H1 (cell line): ENCODE measurements at regions not wholly inside any gene's neighbourhood (a gene's known extent, or its start where the extent isn't known, plus 50 kb on each side); places are given as distances from the start of the nearest gene placed in this dataset.

Experiments
- CTCF ChIA-PET: fragments of 300-600 bp; sonication (Branson Sonifier 250); formaldehyde crosslinking; loops from one replicate; lab custom pipeline; 2021; ENCODE audit not compliant: partially characterized antibody; lab: Charles Lee
- POLR2A ChIA-PET: fragments of 300-600 bp; sonication (Branson Sonifier 250); formaldehyde crosslinking; loops from one replicate; lab custom pipeline; 2021; ENCODE audit warnings: inconsistent platforms; ENCODE audit not compliant: partially characterized antibody; lab: Charles Lee
- DNase-seq, 2 experiments: peaks; one replicate each; pipeline versions ENCODE4 v3.0.0 to v3.0.0-alpha.2; 2010 to 2022; ENCODE audit warnings: low spot score in 2 of 2, low read depth in 1 of 2, mixed read lengths in 1 of 2
- FAIRE-seq: peaks from 2 replicates; lab custom pipeline; 2011; peaks lifted over from hg19 to GRCh38; lab: Jason Lieb, UNC
- H2AFZ ChIP-seq: 2 replicates; pipeline ENCODE4 v1.8.1; 2012; ENCODE audit warnings: low read length, inconsistent platforms
- H2AK5ac ChIP-seq: 2 replicates; pipeline ENCODE4 v1.6.1; 2013; ENCODE audit warnings: low read depth, low read length
- H2BK120ac ChIP-seq: replicated peaks from 2 replicates; pipeline ENCODE3; 2013; ENCODE audit warnings: low read depth, low read length, inconsistent platforms
- H2BK12ac ChIP-seq: 2 replicates; pipeline ENCODE4 v1.6.1; 2013; ENCODE audit warnings: low read depth, low read length
- H2BK15ac ChIP-seq: 2 replicates; pipeline ENCODE4 v1.6.1; 2013; ENCODE audit warnings: low read length
- H2BK20ac ChIP-seq: 2 replicates; pipeline ENCODE4 v1.6.1; 2013; ENCODE audit warnings: low read length
- H2BK5ac ChIP-seq: 2 replicates; pipeline ENCODE4 v1.6.1; 2013; ENCODE audit warnings: low read depth, low read length
- H3K14ac ChIP-seq: 2 replicates; pipeline ENCODE4 v1.6.1; 2013; ENCODE audit warnings: inconsistent platforms; ENCODE audit not compliant: insufficient read length
- H3K18ac ChIP-seq: 2 replicates; pipeline ENCODE4 v1.6.1; 2013; ENCODE audit warnings: low read length; ENCODE audit errors: extremely low read depth
- H3K23ac ChIP-seq: 2 replicates; pipeline ENCODE4 v1.6.1; 2013; ENCODE audit warnings: inconsistent platforms; ENCODE audit not compliant: insufficient read length
- H3K23me2 ChIP-seq: 2 replicates; pipeline ENCODE4 v1.6.1; 2013; ENCODE audit warnings: low read depth, low read length
- H3K27ac ChIP-seq: 2 replicates; pipeline ENCODE4 v1.6.1; 2011; ENCODE audit warnings: low read depth, low read length, inconsistent platforms
- H3K27me3 ChIP-seq, 4 experiments: replicated peaks in 1 of 4; 1 replicate in 1 of 4; 2 replicates in 3 of 4; pipeline versions ENCODE4 v1.6.1 to v1.8.1; 2011 to 2013; ENCODE audit warnings: low read length in 3 of 4, mild to moderate bottlenecking in 3 of 4, inconsistent platforms in 2 of 4, mixed read lengths in 2 of 4, moderate library complexity in 1 of 4; ENCODE audit not compliant: control insufficient read depth in 3 of 4, insufficient read depth in 3 of 4; ENCODE audit errors: extremely low read depth in 1 of 4
- H3K36me3 ChIP-seq, 4 experiments: 2 replicates each; pipeline versions ENCODE4 v1.6.1 to v1.8.1; 2011 to 2013; ENCODE audit warnings: mild to moderate bottlenecking in 4 of 4, low read length in 3 of 4, moderate library complexity in 2 of 4, control low read depth in 1 of 4, inconsistent platforms in 1 of 4; ENCODE audit not compliant: insufficient read depth in 4 of 4, control insufficient read depth in 2 of 4
- H3K4ac ChIP-seq: replicated peaks from 2 replicates; pipeline ENCODE3; 2013; ENCODE audit warnings: low read length, low read depth, mixed read lengths, inconsistent platforms; ENCODE audit not compliant: insufficient read length
- H3K4me1 ChIP-seq, 4 experiments: replicated peaks in 1 of 4; 1 replicate in 1 of 4; 2 replicates in 3 of 4; pipeline versions ENCODE4 v1.6.1 to v1.8.1; 2011 to 2013; ENCODE audit warnings: low read length in 3 of 4, inconsistent platforms in 2 of 4, mixed read lengths in 1 of 4; ENCODE audit not compliant: insufficient read depth in 4 of 4, control insufficient read depth in 3 of 4
- H3K4me2 ChIP-seq, 2 experiments: 2 replicates each; pipeline versions ENCODE4 v1.6.1 to v1.8.1; 2011 to 2013; ENCODE audit warnings: low read depth in 2 of 2, low read length in 2 of 2, control low read depth in 1 of 2, inconsistent platforms in 1 of 2, mild to moderate bottlenecking in 1 of 2; ENCODE audit not compliant: insufficient read depth in 1 of 2
- H3K4me3 ChIP-seq, 4 experiments: fragments of 200-600, 300-600 bp in 1 of 4; sonication (generic), shearing (Covaris generic), sonication (Bioruptor Twin) in 1 of 4; 2 replicates each; pipeline versions ENCODE4 v1.5.1 to v1.8.1; 2011 to 2016; ENCODE audit warnings: low read length in 4 of 4, low read depth in 3 of 4, control low read depth in 2 of 4, inconsistent platforms in 2 of 4, mild to moderate bottlenecking in 2 of 4, mixed read lengths in 1 of 4, moderate library complexity in 1 of 4; ENCODE audit not compliant: insufficient read depth in 2 of 4; ENCODE audit errors: extremely low read depth in 1 of 4
- H3K56ac ChIP-seq: replicated peaks from 2 replicates; pipeline ENCODE3; 2013; ENCODE audit warnings: low read depth, mild to moderate bottlenecking, mixed read lengths, low read length, inconsistent platforms; ENCODE audit not compliant: insufficient read length
- H3K79me1 ChIP-seq: 2 replicates; pipeline ENCODE4 v1.6.1; 2013; ENCODE audit warnings: low read depth, low read length, control low read depth
- H3K79me2 ChIP-seq, 2 experiments: 2 replicates each; pipeline versions ENCODE4 v1.6.1 to v1.8.1; 2012 to 2013; ENCODE audit warnings: low read length in 2 of 2, mild to moderate bottlenecking in 2 of 2, inconsistent platforms in 1 of 2; ENCODE audit not compliant: insufficient read depth in 2 of 2, control insufficient read depth in 1 of 2
- H3K9ac ChIP-seq, 4 experiments: replicated peaks in 1 of 4; 1 replicate in 1 of 4; 2 replicates in 3 of 4; pipeline versions ENCODE4 v1.6.1 to v1.8.1; 2011 to 2013; ENCODE audit warnings: low read depth in 3 of 4, low read length in 3 of 4, control low read depth in 2 of 4, mild to moderate bottlenecking in 2 of 4, moderate library complexity in 2 of 4, inconsistent platforms in 1 of 4; ENCODE audit errors: extremely low read depth in 1 of 4
- H3K9me3 ChIP-seq, 2 experiments: 2 replicates each; pipeline versions ENCODE4 v1.6.1 to v1.8.1; 2012 to 2013; ENCODE audit warnings: mild to moderate bottlenecking in 2 of 2, moderate library complexity in 2 of 2, control low read depth in 1 of 2, inconsistent platforms in 1 of 2, low read depth in 1 of 2, low read length in 1 of 2, mixed read lengths in 1 of 2; ENCODE audit not compliant: insufficient read depth in 2 of 2
- H4K20me1 ChIP-seq, 2 experiments: replicated peaks in 1 of 2; 2 replicates each; pipeline versions ENCODE3 to v1.8.1; 2011 to 2013; ENCODE audit warnings: inconsistent platforms in 2 of 2, low read length in 2 of 2, mild to moderate bottlenecking in 1 of 2; ENCODE audit not compliant: insufficient read depth in 2 of 2, control insufficient read depth in 1 of 2
- H4K5ac ChIP-seq: 2 replicates; pipeline ENCODE4 v1.6.1; 2013; ENCODE audit warnings: low read length, low read depth, mixed read lengths, inconsistent platforms; ENCODE audit not compliant: insufficient read length
- H4K8ac ChIP-seq: 2 replicates; pipeline ENCODE4 v1.8.0; 2013; ENCODE audit warnings: mild to moderate bottlenecking, moderate library complexity, low read length, inconsistent platforms; ENCODE audit not compliant: insufficient read depth; ENCODE audit errors: extremely low read depth
- H4K91ac ChIP-seq: replicated peaks from 2 replicates; pipeline ENCODE3; 2013; ENCODE audit warnings: low read length, mixed read lengths, inconsistent platforms; ENCODE audit not compliant: insufficient read length
- BACH1 ChIP-seq: IDR thresholded peaks from 2 replicates; pipeline ENCODE4 v1.6.1; 2012; ENCODE audit warnings: low read length, improper control_type of control experiment
- FOSL1 ChIP-seq: IDR thresholded peaks from 2 replicates; pipeline ENCODE4 v1.6.1; 2011; ENCODE audit warnings: mild to moderate bottlenecking, low read depth, low read length, moderate library complexity; ENCODE audit not compliant: insufficient read depth
- JUN ChIP-seq: IDR thresholded peaks from 2 replicates; pipeline ENCODE4 v1.6.1; 2011; ENCODE audit warnings: low read depth, mild to moderate bottlenecking, improper control_type of control experiment, low read length
- KDM4A ChIP-seq: IDR thresholded peaks from one replicate; pipeline ENCODE4 v1.7.1; 2012; ENCODE audit warnings: low read depth, mild to moderate bottlenecking, moderate library complexity, low read length, inconsistent platforms; ENCODE audit not compliant: severe bottlenecking
- MAX ChIP-seq: IDR thresholded peaks from 2 replicates; pipeline ENCODE4 v1.6.1; 2012; ENCODE audit warnings: inconsistent platforms
- POU5F1 ChIP-seq: IDR thresholded peaks from 2 replicates; pipeline ENCODE4 v1.6.1; 2011; ENCODE audit warnings: low read depth, mild to moderate bottlenecking, low read length, moderate library complexity
- RBBP5 ChIP-seq: IDR thresholded peaks from 2 replicates; pipeline ENCODE4 v1.7.1; 2012; ENCODE audit warnings: low read depth, mild to moderate bottlenecking, inconsistent platforms, low read length, moderate library complexity, borderline replicate concordance
- RFX5 ChIP-seq: IDR thresholded peaks from 2 replicates; pipeline ENCODE4 v1.6.1; 2011; ENCODE audit warnings: low read depth, low read length, improper control_type of control experiment, borderline replicate concordance
- SP1 ChIP-seq: IDR thresholded peaks from 2 replicates; pipeline ENCODE4 v1.6.1; 2011; ENCODE audit warnings: low read depth, low read length
- SRF ChIP-seq: IDR thresholded peaks from 2 replicates; pipeline ENCODE4 v1.6.1; 2011; ENCODE audit warnings: mild to moderate bottlenecking, low read depth, low read length, moderate library complexity
- TEAD4 ChIP-seq: IDR thresholded peaks from 2 replicates; pipeline ENCODE4 v1.6.1; 2012; ENCODE audit warnings: low read depth, low read length, inconsistent platforms, mixed read lengths
- WGBS, 2 experiments: shearing (Covaris generic) in 1 of 2; methylation state at CpG; one replicate each; pipeline versions ENCODE4 v1.1.6 to v1.1.7; 2013 to 2015; ENCODE audit warnings: low lambda C conversion rate in 2 of 2, mixed read lengths in 2 of 2, inconsistent platforms in 1 of 2, low coverage in 1 of 2, missing lambda C conversion rate in 1 of 2; ENCODE audit not compliant: insufficient replicate concordance in 2 of 2, insufficient coverage in 1 of 2, insufficient read length in 1 of 2; ENCODE audit errors: extremely low coverage in 1 of 2, missing lambda C conversion rate in 1 of 2; 5-methylcytosine and 5-hydroxymethylcytosine counted together

GRCh38 chr9:4365055-4365454 lies 65.2 kb upstream of the GLIS3 start:
- Histone ChIP-seq H3K18ac (no peak overlapping the region), H3K23me2 (no peaks in the 10 kb centered on the region), H3K9me3 (no peaks in the 10 kb centered on the region), H3K4me3 (no peak overlapping the region), H4K91ac (no peak overlapping the region), H2AK5ac (no peak overlapping the region), H3K36me3 (no peaks in the 10 kb centered on the region), H4K20me1 (no peaks in the 10 kb centered on the region), H3K27ac (no peak overlapping the region), H3K4me2 (no peak overlapping the region), H2AFZ (no peak overlapping the region), H3K4me1 (no peaks in the 10 kb centered on the region), H3K23ac (no peak overlapping the region), H3K56ac (no peak overlapping the region), H2BK20ac (no peak overlapping the region), H3K79me2 (no peaks in the 10 kb centered on the region), H4K8ac (no peak overlapping the region), H2BK12ac (no peak overlapping the region), H4K5ac (no peak overlapping the region), H2BK5ac (no peak overlapping the region), H3K14ac (no peak overlapping the region), H3K4ac (no peak overlapping the region), H3K27me3 (no peaks in the 10 kb centered on the region), H3K79me1 (no peaks in the 10 kb centered on the region), H2BK120ac (no peak overlapping the region), H2BK15ac (no peak overlapping the region), H3K9ac (no peak overlapping the region)
- FAIRE-seq, result no peak
- DNase-seq, result no peak
- ChIA-PET POLR2A (no interaction called here), CTCF (interaction anchor here (2.5 to 6.2 kb wide), 6 partner anchors 9 to 50 kb away, joined by 10 to 64 read pairs (median 22); no protein-coding TSS in a partner anchor)
- no peak for TF ChIP-seq JUN
- no peak for TF ChIP-seq MAX
- no peak for TF ChIP-seq POU5F1
- no peak for TF ChIP-seq RBBP5
- TF ChIP-seq KDM4A, result no peak
- TF ChIP-seq SRF, result no peak
- no peak for TF ChIP-seq RFX5
- TF ChIP-seq TEAD4, result no peak
- TF ChIP-seq SP1, result no peak
- TF ChIP-seq FOSL1, result no peak
- no peak for TF ChIP-seq BACH1
- WGBS, 2 experiments, result 97% methylated on average over 4 of the region's 4 CpGs; no CpG with 5 or more reads in 1 of the 2 experiments
